Pons (tissue), 1 donor: ENCODE measurements at regions not wholly inside any gene's neighbourhood (a gene's known extent, or its start where the extent isn't known, plus 50 kb on each side); places are given as distances from the start of the nearest gene placed in this dataset.
"Not testable (repeated sequence)": the region's sequence is repeated elsewhere in the genome, so short reads cannot be mapped to it uniquely, and the experiment has no call there.

Experiments
- DNase-seq: peaks from one replicate; pipeline ENCODE4 v3.0.0-alpha.2; 2016; ENCODE audit warnings: low spot score

- no peak for DNase-seq
These were observed 213.4 kb upstream of the XIST start for GRCh38 chrX:74065831-74066390.

- DNase-seq = no peak
These were observed 211.1 kb upstream of the XIST start for GRCh38 chrX:74063426-74064155.

- DNase-seq = no peak
These were observed 209.4 kb upstream of the XIST start for GRCh38 chrX:74061879-74062278.

GRCh38 chrX:74049126-74049525, 196.6 kb upstream of the XIST start:
- DNase-seq = no peak

- DNase-seq = not testable (repeated sequence)
These were observed 181.6 kb upstream of the XIST start for GRCh38 chrX:74034066-74034465.

- DNase-seq = not testable (repeated sequence)
These were observed 179.0 kb upstream of the XIST start for GRCh38 chrX:74031527-74031926.

GRCh38 chrX:74030766-74031165, 178.3 kb upstream of the XIST start:
- DNase-seq = not testable (repeated sequence)

- not testable (repeated sequence) for DNase-seq
These were observed 172.6 kb upstream of the XIST start for GRCh38 chrX:74025145-74025544.

GRCh38 chrX:74023203-74023602, 170.7 kb upstream of the XIST start:
- DNase-seq = no peak

GRCh38 chrX:74018253-74018652, 165.7 kb upstream of the XIST start:
- DNase-seq = no peak

GRCh38 chrX:74015379-74016019, 163.0 kb upstream of the XIST start:
- peak; percentile 62 for DNase-seq

- no peak for DNase-seq
These were observed 156.5 kb upstream of the XIST start for GRCh38 chrX:74009041-74009440.

- no peak for DNase-seq
These were observed 139.5 kb upstream of the XIST start for GRCh38 chrX:73992019-73992418.

- no peak for DNase-seq
These were observed 134.7 kb upstream of the XIST start for GRCh38 chrX:73987166-73987565.

GRCh38 chrX:73979551-73980131, 127.1 kb upstream of the XIST start:
- DNase-seq = no peak

GRCh38 chrX:73977542-73978169, 125.1 kb upstream of the XIST start:
- DNase-seq = no peak

GRCh38 chrX:73967461-73967860, 114.9 kb upstream of the XIST start:
- not testable (repeated sequence) for DNase-seq

- DNase-seq = no peak
These were observed 113.3 kb upstream of the XIST start for GRCh38 chrX:73965833-73966232.

- DNase-seq = no peak
These were observed 112.1 kb upstream of the XIST start for GRCh38 chrX:73964579-73964978.

GRCh38 chrX:73963682-73964081, 111.2 kb upstream of the XIST start:
- peak; percentile 7 for DNase-seq

GRCh38 chrX:73962948-73963347, 110.4 kb upstream of the XIST start:
- no peak for DNase-seq

GRCh38 chrX:73961867-73962266, 109.4 kb upstream of the XIST start:
- not testable (repeated sequence) for DNase-seq

GRCh38 chrX:73944563-73944908, 92.0 kb upstream of the XIST start:
- no peak for DNase-seq
